ENCODE measurements at regions not wholly inside any gene's neighbourhood (a gene's known extent, or its start where the extent isn't known, plus 50 kb on each side); places are given as distances from the start of the nearest gene placed in this dataset.
"Not testable (repeated sequence)": the region's sequence is repeated elsewhere in the genome, so short reads cannot be mapped to it uniquely, and the experiment has no call there.

DNA sequence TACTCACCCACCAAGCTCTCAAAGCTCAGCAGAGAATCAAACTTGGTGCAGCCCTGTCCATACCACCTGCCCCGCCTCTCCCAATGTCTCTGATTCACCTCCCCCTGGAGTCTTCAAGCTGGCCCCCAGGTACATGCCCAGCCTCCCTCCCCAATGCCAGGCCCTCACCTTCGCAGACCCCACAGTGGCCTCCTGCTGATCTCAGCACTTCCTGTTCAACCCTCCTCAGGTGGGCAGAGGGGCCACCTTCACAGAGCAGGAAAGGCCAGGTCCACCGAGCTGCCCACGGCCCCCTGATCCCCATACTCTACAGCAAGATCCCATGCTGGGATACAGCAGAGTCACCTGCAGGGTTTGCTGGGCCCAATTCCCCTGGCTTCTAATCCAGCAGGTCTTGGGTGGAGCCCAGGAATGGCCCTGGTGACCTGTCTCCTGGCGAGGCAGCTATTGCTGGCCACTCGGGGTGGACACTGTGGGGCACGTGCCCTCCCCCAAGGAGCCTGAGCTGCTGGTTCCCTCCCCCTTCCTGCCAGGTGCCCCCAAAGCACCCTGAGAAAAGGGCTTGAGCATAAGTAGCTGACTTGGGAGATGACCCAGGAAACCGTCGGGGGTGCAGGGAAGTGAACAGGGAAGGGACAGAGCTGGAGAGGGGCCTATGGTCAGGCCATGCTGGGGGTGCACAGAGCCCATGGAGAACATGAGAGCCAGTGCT is 150.7 kb downstream of the BRD1 start:
- no peak for DNase-seq (ENCODE audit: low spot score)

DNA sequence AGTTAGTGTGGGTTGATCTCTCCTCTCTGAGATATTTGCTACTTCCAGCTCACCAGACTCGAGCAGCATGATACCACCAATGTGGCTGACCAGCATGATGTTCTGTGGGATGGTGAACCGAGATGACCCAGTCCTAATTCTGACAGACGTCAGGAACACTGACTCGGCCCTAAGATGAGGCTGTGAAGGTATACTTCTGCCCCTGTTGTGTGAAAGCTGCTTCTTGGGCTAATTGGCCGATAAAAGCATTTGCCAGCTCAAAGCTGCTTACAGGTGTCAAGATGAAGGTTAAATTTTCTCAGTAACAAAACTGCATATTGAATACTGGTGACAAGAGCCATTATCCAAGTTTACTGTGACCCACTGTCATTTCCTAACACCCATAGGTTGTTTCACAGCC is 151.4 kb downstream of the BRD1 start:
- no peak for DNase-seq (ENCODE audit: low spot score)

DNA sequence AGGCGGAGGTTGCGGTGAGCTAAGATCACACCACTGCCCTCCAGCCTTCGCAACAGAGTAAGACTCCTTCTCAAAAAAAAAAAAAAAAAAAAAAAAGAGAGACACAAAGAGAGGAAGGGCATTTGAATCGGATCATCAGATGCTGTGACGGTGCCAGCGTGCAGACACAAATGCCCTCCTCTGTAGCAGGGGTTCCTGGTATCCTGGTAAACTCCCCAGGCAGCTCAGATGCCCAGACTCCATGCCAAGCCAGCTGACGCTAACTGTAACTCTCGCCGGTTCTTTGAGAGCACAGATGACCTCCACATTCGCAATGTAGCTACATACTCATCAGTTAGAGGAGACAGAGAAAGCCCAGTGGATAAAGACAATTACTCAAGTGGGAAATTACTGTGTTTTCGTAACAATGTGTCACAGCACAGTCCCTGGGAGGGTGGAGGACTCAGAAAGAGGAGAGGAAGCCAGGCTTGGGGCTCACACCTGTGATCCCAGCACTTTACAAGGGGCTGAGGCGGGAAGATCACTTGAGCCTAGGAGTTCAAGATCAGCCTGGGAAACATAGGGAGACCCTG is 153.1 kb downstream of the BRD1 start:
- no peak for DNase-seq (ENCODE audit: low spot score)

DNA sequence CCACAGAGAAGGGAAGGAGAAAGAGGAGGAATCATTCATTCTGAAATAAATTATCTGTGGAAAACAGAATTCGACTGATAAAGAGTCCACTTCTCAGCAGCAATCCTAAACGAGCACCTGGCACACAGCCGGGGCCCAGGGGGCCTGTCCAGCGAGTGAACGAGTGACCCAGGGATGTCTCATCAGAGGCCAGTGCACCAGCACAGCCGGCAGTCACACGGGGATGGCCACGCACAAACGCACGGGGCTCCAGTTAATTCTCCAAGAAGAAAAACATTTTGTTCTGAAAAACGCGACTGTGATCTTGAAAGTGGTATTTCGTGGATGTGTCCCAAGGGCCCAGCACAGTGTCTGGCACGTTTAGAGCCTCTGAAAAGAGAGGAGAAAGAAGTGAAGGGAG is 154.6 kb downstream of the BRD1 start:
- DNase-seq (ENCODE audit: low spot score): no peak

DNA sequence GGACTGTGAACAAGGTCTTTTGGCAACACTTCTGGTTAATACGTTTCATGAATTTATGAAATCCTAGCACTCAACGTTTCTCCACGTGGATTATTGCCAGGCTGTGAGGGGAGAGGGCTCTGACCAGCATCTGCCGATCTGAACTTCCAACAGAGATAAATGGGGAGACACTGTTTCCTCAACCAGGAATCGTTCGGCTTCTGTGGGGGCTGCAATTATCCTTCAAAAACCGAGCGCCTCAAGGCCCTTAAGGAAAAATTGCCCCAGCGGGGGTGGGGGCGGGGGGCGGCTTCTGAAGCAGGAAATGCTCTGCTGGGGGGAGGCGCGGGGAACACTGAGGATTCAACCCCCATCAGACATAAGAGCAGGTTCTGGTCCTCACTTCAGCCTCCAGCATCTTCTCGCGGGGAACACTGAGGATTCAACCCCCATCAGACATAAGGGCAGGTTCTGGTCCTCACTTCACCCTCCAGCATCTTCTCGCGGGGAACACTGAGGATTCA is 155.6 kb downstream of the BRD1 start:
- no peak for DNase-seq (ENCODE audit: low spot score)

DNA sequence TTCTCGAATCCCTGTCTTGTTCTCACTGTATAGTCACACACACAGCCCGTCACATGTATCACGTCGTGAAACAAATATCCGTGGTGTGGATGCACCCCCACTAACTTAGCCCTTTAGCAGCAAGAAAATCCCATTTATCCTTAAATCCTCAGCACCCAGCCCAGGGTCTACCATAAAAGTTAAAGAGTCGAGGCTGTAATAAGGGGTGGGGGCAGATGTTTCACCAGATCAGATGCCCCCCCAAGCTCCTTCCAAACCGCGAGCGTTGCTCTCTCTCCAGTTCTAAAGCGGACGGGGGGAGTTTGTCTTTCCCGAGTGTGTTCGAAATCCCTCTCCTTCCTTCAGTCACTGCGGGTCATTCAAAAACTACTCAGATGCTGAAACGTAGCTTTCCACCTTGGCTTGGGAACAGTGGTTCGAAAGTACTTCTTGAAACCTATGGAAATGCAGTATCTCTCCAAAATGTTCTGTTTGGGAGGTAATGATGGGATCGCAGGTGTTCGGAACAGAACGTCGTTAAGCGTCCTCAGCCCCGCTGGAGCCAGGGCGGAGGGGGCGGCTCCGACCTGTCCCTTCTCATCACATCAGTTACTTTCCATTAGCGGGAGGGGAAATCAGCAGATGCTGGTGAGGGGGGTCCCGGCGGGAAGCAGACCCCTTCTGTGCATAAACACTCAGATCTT is 156.2 kb downstream of the BRD1 start:
- DNase-seq (ENCODE audit: low spot score): no peak

DNA sequence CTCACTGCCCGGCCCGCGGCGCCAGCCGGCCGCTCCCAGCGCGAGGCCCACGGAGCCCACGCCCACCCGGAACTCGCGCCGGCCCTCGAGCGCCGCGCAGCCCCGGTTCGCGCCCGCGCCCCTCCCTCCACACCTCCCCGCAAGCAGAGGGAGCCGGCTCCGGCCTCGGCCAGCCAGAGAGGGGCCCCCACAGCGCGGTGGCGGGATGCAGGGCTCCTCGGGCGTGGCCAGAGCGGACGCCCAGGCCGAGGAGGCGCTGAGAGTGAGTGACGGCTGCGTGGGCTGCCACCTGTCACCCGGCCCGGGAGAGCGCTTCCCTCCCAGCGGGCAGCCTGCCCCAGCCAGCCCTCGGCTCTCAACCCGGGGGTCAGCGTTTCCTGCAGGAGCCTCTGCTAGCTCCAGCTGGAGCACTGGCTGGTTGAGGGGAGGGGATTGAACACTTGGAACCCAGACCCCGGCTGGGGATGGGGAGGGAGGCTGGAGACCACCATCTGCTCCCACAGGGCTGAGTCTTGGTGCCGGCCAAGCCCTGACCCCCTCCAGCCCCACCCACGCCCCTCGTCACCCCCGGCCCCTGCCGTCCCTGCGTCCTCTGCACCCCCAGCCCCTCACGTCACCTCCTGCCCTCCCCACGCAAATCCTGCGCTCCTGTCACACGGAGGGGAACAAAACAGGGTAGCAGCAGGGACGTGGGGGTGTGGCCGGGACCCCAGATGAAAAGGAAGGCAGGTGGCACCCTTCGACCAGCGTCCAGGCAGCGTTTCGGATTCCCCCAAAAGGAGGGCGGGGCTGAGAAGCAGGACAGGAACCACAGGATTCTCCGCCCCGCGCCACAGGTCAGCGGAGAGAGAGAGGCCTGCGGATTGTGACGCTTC is 157.0 kb downstream of the BRD1 start:
- no peak for DNase-seq (ENCODE audit: low spot score)

DNA sequence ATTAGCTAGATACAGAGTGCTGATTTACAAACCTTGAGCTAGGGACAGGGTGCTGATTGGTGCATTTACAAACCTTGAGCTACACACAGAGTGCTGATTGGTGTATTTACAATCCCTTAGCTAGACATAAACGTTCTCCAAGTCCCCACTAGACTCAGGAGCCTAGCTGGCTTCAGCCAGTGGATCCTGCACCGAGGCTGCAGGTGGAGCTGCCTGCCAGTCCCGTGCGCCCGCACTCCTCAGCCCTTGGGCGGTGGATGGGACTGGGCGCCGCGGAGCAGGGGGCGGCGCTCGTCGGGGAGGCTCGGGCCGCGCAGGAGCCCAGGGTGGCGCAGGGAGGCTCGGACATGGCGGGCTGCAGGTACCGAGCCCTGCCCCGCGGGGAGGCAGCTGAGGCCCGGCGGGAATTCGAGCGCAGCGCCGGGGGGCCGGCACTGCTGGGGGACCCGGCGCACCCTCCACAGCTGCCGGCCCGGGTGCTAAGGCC is 157.7 kb downstream of the BRD1 start:
- DNase-seq (ENCODE audit: low spot score): not testable (repeated sequence)

DNA sequence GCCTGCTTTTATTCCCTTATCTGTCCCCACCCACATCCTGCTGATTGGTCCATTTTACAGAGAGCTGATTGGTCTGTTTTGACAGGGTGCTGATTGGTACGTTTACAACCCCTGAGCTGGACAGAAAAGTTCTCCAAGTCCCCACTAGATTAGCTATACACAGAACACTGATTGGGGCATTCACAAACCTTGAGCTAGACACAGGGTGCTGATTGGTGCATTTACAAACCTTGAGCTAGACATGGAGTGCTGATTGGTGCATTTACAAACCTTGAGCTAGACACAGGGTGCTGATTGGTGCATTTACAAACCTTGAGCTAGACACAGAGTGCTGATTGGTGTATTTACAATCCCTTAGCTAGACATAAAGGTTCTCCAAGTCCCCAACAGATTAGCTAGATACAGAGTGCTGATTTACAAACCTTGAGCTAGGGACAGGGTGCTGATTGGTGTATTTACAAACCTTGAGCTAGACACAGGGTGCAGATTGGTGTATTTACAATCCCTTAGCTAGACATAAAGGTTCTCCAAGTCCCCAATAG is 158.2 kb downstream of the BRD1 start:
- DNase-seq (ENCODE audit: low spot score): not testable (repeated sequence)

DNA sequence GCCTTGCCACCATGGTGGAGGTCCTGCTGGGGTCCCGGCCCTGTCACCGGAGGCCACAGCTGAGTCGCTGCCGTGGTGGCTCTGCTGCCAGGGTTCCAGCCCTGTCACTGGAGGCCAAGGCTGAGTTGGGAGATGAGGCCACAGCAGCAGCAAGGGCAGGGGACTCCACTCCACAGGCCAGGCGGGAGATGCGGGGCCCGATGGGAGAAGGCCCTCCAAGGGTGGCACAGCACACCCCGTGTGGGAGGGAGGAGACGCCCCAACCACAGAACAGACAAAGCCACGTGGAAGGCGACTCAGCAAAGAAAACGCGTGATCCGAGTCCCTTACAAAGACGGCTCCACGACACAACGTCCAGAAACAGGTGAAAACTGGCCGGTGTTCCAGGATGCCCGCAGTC is 159.3 kb downstream of the BRD1 start:
- no peak for DNase-seq (ENCODE audit: low spot score)

DNA sequence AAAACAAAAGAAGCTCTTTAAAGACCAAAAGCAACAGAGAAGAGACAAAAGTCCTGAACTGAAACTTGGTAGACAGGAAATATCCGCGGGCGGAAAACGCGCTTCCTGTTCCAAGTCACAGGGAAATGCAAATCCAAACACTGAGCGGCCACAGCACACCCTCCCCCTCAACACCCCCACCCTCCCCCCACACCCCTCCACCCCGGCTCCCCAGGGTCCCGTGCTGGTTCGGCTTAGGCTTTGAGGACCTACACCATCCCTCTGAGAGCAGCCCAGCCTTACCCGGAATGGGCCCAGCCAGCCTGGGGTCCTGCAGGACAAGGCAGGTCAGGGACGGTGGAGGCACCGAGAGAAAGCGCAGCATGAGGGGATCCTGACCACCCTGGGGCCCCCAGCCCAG is 160.4 kb downstream of the BRD1 start:
- DNase-seq (ENCODE audit: low spot score): no peak

DNA sequence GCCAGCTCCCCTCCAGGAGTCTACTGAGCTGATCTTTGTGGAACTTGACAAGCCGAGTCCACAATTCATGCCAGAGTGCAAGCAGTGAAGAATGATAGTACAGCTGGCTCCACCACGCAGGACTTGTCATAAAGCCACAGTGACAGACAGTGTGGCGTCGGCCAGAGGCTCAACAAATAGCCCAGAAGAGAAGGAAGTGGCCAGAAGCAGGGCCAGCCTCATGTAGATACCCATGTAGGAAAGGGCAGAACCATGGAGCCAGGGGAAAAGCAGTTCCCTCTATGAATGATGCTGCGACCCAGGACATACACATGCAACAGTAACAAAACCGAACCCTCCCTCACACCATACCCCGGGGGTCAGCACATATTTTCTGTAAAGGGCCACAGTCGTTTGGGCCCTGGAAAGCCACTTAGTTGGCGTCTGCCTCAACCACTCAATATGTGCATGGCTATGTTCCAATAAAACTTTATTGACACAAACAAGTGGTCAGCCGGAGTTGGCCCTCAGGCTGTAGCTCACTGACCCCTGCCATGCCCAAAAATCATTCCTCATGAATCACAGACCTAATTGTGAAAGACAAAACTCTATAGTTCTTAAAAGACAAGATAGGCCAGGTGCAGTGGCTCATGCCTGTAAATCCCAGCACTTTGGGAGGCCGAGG is 161.4 kb downstream of the BRD1 start:
- DNase-seq (ENCODE audit: low spot score): no peak

DNA sequence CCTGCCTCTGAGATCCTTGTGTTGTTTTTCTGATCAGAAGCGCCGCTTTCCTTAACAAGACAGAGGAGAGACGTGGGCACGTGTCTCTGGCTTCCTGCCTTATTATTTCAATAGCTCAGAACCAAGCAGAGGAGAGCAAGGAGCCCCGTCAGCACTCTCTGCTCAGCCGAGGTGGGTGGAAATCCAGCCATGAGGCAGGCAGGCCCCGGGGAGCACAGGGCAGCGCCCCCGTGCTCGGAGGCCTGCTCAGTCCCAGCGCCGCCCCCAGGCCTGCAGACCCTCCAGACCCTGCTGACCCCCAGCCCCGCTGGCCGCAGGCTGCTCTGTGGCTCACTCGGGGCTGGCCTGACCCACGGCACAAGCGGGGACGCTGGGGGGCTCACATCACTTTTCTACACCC is 162.8 kb downstream of the BRD1 start:
- DNase-seq (ENCODE audit: low spot score): no peak

DNA sequence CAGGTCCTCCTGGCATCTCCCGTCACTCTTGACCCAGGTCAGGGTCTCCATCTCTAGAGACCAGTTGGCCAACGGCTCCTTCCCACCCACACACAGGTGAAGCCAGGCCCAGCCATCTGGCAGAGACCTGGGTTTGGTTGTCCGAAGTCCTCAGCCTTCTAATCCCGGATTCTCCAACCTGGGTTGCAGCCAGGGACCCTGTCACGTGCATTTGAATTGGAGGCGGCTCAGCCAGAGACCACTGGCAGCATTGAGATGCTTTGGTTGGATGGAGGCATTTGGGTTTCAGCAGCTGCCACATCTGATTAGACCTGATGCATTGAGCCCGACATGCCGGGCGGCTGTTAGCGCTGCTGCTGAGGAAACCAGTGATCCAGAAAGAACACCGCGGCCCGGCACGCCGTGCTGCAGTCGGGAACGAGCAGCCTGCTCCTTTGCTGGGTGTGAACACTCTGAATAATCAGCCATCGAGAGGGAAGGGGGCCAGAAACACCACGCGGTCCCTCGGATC is 163.2 kb downstream of the BRD1 start:
- DNase-seq (ENCODE audit: low spot score): peak; percentile 69

DNA sequence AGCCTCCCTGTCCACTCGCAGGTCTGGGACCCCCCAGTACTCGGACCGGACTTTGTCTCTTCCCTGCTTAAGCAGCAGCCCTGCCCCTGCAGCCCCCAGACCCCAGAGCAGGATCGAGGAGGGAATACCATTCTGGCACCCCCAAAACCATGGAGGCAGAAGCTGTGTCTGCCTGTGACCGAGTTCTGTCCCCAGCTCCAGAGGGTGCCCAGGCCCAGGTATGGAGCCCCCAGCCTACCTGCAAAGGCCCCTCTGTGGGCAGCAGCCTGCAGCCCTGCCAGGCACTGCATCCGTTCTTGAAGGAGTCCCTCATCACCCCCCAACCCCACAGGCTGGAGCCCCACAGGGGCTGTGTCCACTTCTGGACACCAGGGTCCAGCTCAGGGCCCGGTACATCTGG is 163.8 kb downstream of the BRD1 start:
- DNase-seq (ENCODE audit: low spot score): no peak

DNA sequence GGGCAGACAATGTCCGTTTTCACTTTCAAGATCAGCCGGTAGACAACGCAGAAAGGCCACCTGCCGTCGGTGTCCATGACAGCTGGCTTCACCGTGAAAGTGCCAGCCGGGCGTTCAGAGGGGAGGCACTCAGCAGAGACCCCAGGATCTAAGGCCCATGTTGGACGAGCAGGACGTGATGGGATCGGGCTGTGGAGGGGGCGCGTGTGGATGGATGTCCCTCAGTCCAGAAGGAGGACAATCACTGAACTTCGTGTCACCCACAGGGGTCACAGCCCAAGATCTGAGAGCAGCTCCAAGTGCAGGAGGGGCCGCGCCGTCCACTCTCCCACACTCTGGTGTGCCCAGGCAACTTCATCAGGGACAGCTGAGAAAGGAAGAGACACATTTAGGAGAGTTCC is 164.4 kb downstream of the BRD1 start:
- no peak for DNase-seq (ENCODE audit: low spot score)

DNA sequence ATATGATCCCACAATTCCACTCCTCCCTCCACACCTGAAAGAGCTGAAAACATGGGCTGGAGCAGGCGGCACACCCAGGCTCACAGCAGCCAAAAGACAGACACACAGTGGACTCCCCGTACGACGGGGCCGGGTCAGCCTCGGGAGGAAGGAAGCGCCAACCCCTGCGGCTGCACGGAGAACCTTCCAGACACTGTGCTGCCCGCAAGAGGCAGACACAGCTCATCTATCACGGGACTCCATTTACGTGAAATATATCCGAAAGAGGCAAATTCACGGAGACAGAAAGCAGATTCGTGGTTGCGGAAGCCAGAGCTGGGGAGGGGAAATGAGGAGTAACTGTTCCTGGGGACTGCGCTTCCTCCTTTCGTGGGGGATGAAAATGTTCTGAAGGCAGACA is 165.0 kb downstream of the BRD1 start:
- no peak for DNase-seq (ENCODE audit: low spot score)

DNA sequence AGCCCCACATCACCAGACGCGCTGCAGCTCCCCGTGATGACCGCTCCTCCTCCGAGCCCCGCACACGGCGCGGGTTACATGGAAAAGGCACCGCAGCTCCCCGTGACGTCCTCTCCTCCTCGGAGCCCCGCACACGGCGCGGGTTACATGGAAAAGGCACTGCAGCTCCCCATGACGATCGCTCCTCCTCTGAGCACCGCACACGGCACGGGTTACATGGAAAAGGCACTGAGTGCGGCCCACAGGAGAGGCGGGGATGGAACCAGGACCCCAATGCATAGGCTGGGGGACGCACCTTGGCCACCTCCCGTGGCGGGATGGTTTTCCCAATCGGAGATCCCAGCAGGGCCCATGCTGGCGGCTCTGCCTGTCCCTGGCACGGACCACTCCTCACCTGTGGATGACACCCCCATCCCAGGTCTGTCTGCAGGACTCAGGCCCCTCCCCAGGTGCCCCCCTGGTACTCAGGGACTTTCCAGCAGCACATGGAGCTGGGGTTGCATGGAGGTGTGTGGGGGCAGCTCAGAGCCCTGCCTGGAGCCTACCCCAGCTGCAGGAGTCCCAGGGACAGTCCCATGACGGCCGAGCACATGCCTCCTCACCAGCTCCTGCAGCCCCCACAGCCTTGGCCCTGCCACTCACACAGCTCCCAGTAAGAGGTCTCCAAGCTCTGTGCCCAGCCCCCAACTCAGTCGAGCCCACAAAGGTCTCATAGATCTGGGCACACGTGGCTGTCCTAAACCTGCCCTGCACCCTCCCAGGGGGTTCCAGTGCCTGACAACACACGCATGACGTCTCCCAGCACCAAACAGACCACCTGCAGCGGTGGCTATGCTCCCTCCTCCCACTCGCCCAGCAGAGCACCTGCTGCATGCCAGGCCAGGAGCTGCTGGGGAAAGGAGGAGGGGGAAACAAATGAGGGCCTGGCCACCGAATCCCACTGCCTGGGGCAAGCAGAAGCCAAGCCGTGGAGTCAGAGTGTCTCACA is 166.6 kb downstream of the BRD1 start:
- no peak for DNase-seq (ENCODE audit: low spot score)

DNA sequence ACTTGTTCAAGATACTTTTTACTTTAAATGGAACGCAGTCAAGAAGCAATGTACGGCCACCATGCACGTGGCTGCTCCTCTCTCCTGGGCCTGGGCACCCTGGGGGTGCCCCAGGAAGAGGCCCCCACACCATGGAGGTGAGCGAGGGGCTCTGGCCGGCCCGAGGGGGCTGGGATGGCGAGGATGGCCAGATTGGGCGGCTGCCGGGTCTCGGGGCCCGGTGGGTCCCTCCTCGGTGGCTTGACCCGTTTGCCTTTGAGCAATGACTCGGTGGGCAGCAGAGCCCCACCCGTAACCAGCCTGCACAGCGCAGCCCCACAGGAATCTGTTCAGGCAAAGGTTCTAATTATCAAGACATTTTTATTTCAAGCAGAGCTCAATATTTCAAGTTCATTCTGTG is 167.4 kb downstream of the BRD1 start:
- no peak for DNase-seq (ENCODE audit: low spot score)

DNA sequence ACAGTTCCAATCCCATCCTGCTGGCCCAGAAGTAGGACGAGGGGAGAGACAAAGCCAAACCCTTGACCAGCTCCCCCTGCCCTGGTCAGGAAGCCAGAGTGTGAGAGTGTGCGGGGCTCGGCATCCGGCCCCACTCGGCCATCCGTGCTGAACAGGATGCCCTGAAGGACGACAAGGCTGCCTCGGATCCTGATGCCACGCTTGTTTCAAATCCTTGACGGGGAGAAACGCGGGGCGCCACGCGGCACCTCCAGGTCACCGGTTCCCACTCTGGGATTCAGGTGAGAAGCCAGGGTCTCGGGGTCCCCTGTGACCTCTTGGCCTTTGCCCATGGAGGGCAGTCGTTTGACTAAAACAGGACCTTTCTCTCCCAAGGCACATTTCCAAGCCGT is 167.8 kb downstream of the BRD1 start:
- no peak for DNase-seq (ENCODE audit: low spot score)
